ENCODE measurements at regions not wholly inside any gene's neighbourhood (a gene's known extent, or its start where the extent isn't known, plus 50 kb on each side); places are given as distances from the start of the nearest gene placed in this dataset.

DNA sequence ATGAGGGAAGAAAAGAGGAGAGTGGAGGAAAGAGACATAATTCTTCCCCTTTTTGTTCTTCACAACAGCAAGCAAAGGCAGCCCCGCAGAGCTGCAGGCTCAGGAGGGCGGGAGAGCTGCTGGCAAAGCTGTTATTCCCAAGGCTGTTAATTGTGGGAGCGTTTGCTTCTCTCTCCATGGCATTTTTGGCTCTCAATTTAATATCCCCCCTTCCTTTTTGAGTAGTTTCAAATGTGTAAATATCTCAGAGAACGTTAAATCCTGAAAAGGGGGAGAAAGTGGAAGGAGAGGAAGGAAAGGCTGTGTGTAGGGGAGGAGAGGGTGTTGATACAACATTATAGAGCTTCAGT is 165.7 kb downstream of the NSG2 start:
- H3K9me3 ChIP-seq: no peaks in the 10 kb centered on the region
- no peak overlapping the region for H3K4me3 ChIP-seq
- H3K36me3 ChIP-seq: no peaks in the 10 kb centered on the region
- intact Hi-C loops (cut with DNase I; ENCODE audit: low total_unique reads): no loop called here
- TF ChIP-seq, protein P1, sequence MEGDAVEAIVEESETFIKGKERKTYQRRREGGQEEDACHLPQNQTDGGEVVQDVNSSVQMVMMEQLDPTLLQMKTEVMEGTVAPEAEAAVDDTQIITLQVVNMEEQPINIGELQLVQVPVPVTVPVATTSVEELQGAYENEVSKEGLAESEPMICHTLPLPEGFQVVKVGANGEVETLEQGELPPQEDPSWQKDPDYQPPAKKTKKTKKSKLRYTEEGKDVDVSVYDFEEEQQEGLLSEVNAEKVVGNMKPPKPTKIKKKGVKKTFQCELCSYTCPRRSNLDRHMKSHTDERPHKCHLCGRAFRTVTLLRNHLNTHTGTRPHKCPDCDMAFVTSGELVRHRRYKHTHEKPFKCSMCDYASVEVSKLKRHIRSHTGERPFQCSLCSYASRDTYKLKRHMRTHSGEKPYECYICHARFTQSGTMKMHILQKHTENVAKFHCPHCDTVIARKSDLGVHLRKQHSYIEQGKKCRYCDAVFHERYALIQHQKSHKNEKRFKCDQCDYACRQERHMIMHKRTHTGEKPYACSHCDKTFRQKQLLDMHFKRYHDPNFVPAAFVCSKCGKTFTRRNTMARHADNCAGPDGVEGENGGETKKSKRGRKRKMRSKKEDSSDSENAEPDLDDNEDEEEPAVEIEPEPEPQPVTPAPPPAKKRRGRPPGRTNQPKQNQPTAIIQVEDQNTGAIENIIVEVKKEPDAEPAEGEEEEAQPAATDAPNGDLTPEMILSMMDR (IDR thresholded peaks at IDR 0.05): no peak
- peaks cover 0 to 16% of the 10 kb centered on the region in 2 donors for H3K27me3 ChIP-seq
- DNase-seq: no peak
- no peak overlapping the region for H3K27ac ChIP-seq
- no peaks in the 10 kb centered on the region for H3K4me1 ChIP-seq

DNA sequence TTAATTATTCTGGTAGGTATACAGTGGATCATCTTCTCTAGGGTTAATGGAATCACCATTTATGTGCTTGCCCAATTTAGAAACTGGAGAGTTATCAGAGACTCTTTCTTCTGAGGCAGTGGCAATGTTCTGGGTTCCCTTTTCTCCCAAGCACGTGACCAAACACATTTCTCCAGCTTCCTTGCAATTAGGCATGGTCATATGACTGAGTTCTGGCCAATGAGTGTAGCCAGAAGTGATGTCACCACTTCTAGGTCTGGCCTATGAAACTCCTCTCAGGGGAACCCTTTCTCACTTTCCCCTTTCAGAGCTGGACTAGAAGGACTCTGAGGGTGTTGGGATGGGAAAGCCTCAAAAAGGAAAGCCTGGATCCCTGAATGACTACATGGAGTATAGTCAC is 172.0 kb downstream of the NSG2 start:
- Histone ChIP-seq H3K9me3 (peaks cover 0 to 13% (median 9%) of the 10 kb centered on the region in 3 donors), H3K27ac (no peak overlapping the region), H3K4me1 (no peaks in the 10 kb centered on the region), H3K4me3 (no peak overlapping the region), H3K27me3 (peaks cover 0 to 7% of the 10 kb centered on the region in 2 donors), H3K36me3 (no peaks in the 10 kb centered on the region)
- intact Hi-C loops (cut with DNase I; ENCODE audit: low total_unique reads): no loop called here
- DNase-seq: no peak
- TF ChIP-seq, protein P1 (IDR thresholded peaks at IDR 0.05): no peak

DNA sequence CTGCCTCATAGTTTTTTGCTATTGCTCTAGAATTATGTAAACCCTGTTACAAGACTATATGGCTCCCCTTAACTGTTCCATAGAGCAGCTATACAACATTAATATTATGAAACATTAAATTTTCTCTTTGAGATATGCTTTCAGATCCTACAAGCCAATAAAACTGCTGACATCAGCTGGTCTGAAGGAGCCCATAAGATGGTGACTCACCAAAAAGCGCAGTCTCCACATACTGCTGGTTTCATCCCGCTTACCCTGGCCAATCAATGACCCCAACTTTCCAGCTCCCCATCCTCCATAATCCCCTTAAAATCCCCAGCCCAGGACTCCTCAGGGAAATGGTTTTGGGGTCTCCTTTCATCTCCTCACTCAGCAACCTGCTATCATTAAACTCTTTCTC is 172.7 kb downstream of the NSG2 start:
- no peak overlapping the region for H3K27ac ChIP-seq
- H3K27me3 ChIP-seq: peaks cover 0 to 10% of the 10 kb centered on the region in 2 donors
- TF ChIP-seq, protein P1 (IDR thresholded peaks at IDR 0.05): no peak
- H3K4me1 ChIP-seq: no peaks in the 10 kb centered on the region
- no peak overlapping the region for H3K4me3 ChIP-seq
- peaks cover 0 to 13% (median 9%) of the 10 kb centered on the region in 3 donors for H3K9me3 ChIP-seq
- H3K36me3 ChIP-seq: no peaks in the 10 kb centered on the region
- intact Hi-C loops (cut with DNase I; ENCODE audit: low total_unique reads): no loop called here
- no peak for DNase-seq

DNA sequence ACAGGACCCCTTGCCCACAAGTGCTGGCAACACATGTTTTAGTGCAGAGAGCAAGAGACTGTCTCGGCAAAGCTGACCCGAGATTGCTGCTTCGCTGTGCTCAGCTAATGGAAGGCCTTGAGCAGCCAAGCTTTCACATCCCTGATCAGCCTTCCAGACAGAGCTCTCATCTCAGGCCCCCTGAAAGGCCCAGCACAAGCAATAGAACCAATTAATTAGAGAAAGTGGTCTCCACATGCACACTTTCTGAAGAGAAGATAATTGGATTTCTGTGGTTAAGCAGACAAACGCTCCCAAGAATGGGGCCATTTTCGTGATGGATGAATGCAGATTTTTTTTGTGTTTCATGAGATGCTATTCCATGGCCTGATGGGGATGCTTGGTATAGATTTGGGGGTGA is 174.9 kb downstream of the NSG2 start:
- intact Hi-C loops (cut with DNase I; ENCODE audit: low total_unique reads): no loop called here
- no peak for DNase-seq
- TF ChIP-seq, protein P1 (IDR thresholded peaks at IDR 0.05): no peak

DNA sequence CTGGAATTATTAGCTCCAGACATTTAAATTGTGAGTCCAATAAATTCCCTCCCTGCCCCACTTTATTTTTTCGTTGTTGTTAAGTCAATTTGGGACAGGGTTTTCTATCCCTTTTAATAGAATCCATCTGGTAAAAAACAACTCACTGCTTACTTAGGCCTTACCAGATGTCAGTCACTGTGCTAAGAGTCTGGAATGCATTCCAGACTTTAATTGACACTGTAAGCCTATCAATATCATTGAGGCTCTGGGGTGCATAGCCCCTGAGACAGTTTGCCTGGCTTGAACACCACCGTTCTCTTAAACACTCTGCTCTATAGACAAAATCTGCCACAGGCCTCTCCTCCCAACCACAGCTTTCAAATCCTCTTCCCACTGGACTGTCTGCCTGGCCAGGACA is 175.9 kb downstream of the NSG2 start:
- Histone ChIP-seq H3K4me1 (no peaks in the 10 kb centered on the region), H3K9me3 (peaks cover 0 to 13% (median 9%) of the 10 kb centered on the region in 3 donors), H3K36me3 (no peaks in the 10 kb centered on the region), H3K4me3 (no peak overlapping the region), H3K27me3 (peaks cover 0 to 12% of the 10 kb centered on the region in 2 donors), H3K27ac (no peak overlapping the region)
- TF ChIP-seq, protein P1 (IDR thresholded peaks at IDR 0.05): no peak
- DNase-seq: no peak
- intact Hi-C loops (cut with DNase I; ENCODE audit: low total_unique reads): no loop called here

More for the DNA sequence above, 174.9 kb downstream of the NSG2 start:
- H3K4me3 ChIP-seq: no peak overlapping the region
- H3K4me1 ChIP-seq: no peaks in the 10 kb centered on the region
- H3K27ac ChIP-seq: no peak overlapping the region
- no peaks in the 10 kb centered on the region for H3K36me3 ChIP-seq
- H3K27me3 ChIP-seq: peaks cover 0 to 12% of the 10 kb centered on the region in 2 donors
- H3K9me3 ChIP-seq: peaks cover 0 to 13% (median 9%) of the 10 kb centered on the region in 3 donors

DNA sequence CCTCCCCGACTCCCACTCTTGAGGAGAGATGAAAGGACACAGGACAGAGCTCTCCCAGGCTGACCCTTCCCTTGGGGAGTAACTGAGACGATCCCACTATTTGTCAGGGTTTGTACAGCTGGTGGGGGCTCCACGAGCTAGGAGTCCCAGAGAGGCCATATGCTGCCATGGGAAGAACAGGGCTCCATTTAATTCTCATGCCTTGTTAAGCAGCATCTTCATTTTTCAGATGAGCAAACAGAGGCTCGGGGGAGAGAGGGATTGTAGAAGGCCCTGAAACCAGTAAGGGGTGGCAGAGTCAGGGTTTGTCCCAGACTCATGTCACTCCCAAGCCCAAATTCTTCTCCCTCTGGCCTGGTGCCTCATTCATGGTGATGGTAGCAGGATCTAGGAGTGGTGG is 176.4 kb downstream of the NSG2 start:
- peaks cover 0 to 12% of the 10 kb centered on the region in 2 donors for H3K27me3 ChIP-seq
- H3K4me1 ChIP-seq: no peaks in the 10 kb centered on the region
- no peak overlapping the region for H3K27ac ChIP-seq
- no peak overlapping the region for H3K4me3 ChIP-seq
- H3K36me3 ChIP-seq: no peaks in the 10 kb centered on the region
- TF ChIP-seq, protein P1 (IDR thresholded peaks at IDR 0.05): no peak
- DNase-seq: no peak
- intact Hi-C loops (cut with DNase I; ENCODE audit: low total_unique reads): no loop called here
- peaks cover 0 to 13% (median 9%) of the 10 kb centered on the region in 3 donors for H3K9me3 ChIP-seq
